ENCODE measurements at regions not wholly inside any gene's neighbourhood (a gene's known extent, or its start where the extent isn't known, plus 50 kb on each side); places are given as distances from the start of the nearest gene placed in this dataset.
"Not testable (repeated sequence)": the region's sequence is repeated elsewhere in the genome, so short reads cannot be mapped to it uniquely, and the experiment has no call there.

DNA sequence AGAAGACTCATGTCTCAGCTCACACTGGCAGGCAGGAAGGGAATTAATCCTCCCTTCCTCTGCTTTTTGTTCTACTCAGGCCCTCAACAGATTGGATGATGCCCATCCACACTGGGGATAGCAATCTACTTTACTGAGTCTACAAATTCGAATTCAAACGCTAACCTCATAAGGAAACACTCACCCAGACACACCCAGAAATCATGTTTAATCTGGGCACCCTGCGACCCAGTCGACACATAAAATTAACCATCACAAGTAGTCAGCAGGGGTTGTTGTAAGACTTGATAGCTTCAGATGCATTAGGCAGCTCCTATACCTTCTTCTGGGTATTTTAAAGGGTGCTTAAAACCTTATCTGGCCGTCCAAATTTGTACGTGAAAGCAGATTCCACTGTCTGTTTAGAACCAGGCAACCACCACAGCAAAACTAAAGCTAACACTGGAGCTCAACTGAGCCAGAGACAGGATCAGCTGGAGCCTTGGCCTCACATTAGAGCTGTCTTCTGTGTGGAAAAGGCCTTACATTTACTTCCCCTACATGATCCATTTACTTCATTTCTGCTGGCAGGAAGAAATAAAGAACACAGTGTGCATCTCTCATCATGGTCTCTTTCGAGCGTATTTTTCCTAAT, 407.3 kb upstream of the PPP2R3A start:
- no peak for DNase-seq (ENCODE audit: low read depth)

DNA sequence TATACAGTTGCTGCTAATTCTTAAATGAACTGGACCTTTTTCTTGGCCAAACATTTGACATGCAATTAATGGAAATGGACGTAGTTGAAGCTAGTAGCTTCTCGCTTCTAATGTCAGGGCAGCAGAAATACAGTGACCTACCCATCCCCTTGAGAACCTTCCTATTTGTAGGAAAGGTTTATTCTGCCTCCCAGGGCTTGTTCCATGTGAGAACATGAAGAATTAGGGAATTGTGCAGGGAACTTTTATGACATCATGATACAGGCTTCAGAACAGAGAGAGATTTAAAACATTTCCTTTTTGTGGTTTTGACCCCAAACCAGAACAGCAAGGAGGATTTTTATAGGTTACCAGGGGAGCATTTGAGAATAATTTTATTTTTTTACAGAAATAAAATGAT, 406.6 kb upstream of the PPP2R3A start:
- peak; percentile 10 for DNase-seq (ENCODE audit: low read depth)

- DNase-seq (ENCODE audit: low read depth) = no peak
Observed at GRCh38 chr3:135559802-135560201, 405.7 kb upstream of the PPP2R3A start.

DNA sequence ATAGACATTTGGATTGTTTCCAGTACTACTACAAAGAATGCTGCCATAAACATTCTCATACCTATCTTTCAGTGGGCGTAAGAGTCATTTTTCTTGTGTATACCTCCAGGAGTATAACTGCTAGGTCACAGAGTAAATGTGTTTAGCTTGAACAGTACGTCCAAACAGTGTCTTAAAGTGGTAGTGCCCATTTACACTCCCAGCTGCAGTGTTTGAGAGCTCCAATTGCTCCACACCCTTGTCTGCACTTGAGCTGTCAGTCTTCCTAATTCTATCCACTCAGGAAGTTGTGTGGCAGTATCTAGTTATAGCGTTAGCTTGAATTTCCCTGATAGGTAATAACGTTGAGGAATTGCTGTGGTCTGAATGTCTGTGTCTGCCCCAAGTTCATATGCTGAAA, 404.7 kb upstream of the PPP2R3A start:
- no peak for DNase-seq (ENCODE audit: low read depth)

GRCh38 chr3:135564696-135565095, 400.8 kb upstream of the PPP2R3A start:
- no peak for DNase-seq (ENCODE audit: low read depth)

GRCh38 chr3:135565546-135565945, 400.0 kb upstream of the PPP2R3A start:
- peak; percentile 22 for DNase-seq (ENCODE audit: low read depth)

DNA sequence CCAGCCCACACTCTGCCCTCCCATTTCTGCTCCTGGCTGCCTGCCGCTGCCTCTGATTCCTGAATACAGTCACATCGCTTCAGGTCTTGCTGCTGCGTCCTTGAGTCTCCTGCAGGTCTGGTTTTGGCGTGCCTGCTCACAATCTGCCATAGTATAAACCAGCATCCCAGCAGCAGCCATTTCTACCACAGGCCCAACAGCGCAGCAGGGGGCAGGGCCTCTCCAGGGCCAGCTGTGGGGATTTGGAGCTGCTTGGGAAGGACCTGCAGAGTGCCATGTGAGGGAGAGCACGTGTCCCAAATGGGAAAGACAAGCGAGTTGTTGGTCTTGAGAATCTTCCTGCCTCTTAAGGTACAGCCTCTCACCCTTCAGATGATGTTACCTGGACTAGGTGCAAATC, 398.3 kb upstream of the PPP2R3A start:
- DNase-seq (ENCODE audit: low read depth) = no peak

GRCh38 chr3:135576751-135577150, 388.8 kb upstream of the PPP2R3A start:
- no peak for DNase-seq (ENCODE audit: low read depth)

GRCh38 chr3:135581806-135582205, 383.7 kb upstream of the PPP2R3A start:
- DNase-seq (ENCODE audit: low read depth) = no peak

DNA sequence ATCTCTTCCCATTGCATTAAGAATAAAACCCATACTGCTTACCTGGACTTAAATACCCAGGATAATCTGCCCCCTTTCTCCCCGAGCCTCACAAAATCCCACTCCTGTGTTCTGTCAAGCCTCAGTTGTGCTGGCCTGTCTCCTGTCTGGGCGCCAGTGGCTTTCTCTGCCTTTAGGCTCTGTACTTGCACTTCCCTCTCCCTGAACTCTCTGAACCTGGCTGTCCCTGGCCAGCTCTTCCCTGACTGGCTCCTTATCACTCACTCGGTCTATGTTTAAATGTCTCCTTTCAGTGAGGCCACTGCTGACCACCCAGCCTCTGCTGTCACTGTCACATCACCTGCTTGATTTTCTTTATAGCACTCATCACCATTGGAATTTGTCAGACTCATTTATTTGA, 382.7 kb upstream of the PPP2R3A start:
- DNase-seq (ENCODE audit: low read depth) = no peak

DNA sequence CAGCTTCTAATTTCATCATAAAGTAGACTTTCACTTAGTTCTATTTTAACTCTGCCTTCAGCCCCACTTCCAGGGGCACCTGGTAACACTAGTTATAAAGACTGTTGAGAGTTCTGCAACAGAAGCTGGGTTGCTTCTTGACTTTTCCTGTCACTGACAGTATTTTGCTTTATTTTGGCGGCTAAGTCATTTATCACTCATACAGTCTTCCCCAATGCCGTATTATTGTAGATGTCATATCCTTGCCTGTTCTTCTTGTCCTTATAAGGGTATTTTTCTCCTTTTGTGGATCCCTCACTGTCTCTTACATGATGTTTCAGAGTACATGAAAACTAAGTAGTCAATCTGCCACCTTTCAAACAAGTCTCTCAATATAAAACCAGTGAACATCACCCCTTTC, 369.0 kb upstream of the PPP2R3A start:
- no peak for DNase-seq (ENCODE audit: low read depth)

DNA sequence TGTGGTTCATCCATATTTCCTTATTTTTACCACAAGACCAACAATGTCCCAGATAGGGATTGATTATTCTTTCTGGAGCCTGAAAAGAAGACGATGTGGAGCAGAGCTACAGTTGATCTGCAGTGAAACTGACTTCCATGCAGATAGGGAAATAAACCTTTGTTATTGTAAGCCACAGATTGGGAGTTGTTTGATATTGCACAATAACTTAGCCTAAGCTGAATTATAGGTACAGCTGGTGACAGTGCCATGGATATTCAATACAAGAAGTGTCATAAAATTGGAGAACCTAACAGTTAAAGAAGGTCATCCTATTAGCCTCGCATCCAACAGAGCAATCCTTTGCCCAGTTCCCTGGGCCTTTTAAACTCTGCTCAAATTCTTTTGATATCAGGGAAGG, 367.7 kb upstream of the PPP2R3A start:
- DNase-seq (ENCODE audit: low read depth) = no peak

- no peak for DNase-seq (ENCODE audit: low read depth)
Observed at GRCh38 chr3:135598597-135598996, 366.9 kb upstream of the PPP2R3A start.

- not testable (repeated sequence) for DNase-seq (ENCODE audit: low read depth)
Observed at GRCh38 chr3:135604512-135604911, 361.0 kb upstream of the PPP2R3A start.

- no peak for DNase-seq (ENCODE audit: low read depth)
Observed at GRCh38 chr3:135618123-135618522, 347.4 kb upstream of the PPP2R3A start.

DNA sequence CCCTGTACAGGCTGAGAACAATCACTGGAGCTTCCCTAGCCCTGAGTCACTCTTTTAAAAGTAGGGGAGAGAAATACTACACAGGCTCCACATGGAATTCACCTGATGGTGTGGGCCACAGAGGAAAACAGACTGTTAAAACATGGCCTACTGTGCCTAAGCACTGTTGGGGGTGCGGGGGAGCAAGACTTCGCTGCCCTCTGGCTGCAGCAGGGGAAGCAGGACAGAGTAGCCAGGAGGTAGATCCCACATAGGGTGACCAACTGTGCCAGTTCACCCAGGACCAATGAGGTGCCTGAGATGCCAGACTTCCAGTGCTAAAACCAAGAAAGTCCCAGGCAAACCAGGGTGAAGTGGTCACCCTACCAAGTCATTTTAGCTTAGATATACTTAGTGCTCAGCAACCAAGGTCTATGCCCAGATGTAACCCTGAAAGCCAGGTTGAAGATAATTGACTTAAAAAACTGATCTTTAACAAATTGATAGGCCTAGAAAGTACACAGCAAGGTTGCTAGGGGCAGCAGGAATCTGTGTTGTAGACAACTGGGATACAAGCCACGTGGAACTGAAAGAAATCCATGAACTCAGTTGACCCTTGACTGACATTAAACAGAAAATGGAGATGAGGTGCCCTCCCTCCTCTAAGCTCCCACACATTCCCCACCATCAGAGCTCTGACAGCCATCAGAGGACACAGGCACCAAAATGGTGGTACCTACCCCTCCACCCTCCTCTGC, 344.2 kb upstream of the PPP2R3A start:
- no peak for DNase-seq (ENCODE audit: low read depth)

GRCh38 chr3:135622215-135622614, 343.3 kb upstream of the PPP2R3A start:
- no peak for DNase-seq (ENCODE audit: low read depth)

GRCh38 chr3:135622656-135623055, 342.9 kb upstream of the PPP2R3A start:
- DNase-seq (ENCODE audit: low read depth) = no peak

DNA sequence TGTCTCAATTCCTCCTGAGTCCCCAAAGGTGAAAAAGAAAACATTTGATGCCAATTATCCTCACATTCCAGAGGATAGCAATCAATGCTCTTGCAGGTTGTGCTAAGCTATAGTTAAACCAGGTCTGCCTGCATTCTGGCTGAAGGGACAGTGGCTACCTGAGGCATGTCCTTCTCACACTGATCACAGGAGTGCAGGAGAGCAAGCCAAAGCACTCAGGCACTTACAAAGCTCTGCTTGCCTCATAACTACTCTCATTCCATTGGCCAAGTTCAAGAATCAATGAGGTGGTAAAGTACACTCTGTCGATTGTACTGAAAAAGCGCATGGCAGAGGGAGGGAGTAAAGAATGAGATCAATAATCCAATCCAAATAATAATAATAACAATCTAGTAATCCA, 342.0 kb upstream of the PPP2R3A start:
- no peak for DNase-seq (ENCODE audit: low read depth)

- DNase-seq (ENCODE audit: low read depth) = no peak
Observed at GRCh38 chr3:135627057-135627456, 338.5 kb upstream of the PPP2R3A start.

GRCh38 chr3:135629701-135630408, 335.7 kb upstream of the PPP2R3A start:
- DNase-seq (ENCODE audit: low read depth) = no peak

- no peak for DNase-seq (ENCODE audit: low read depth)
Observed at GRCh38 chr3:135632556-135633065, 332.9 kb upstream of the PPP2R3A start.

GRCh38 chr3:135633078-135633477, 332.4 kb upstream of the PPP2R3A start:
- no peak for DNase-seq (ENCODE audit: low read depth)
